ENCODE measurements at regions not wholly inside any gene's neighbourhood (a gene's known extent, or its start where the extent isn't known, plus 50 kb on each side); places are given as distances from the start of the nearest gene placed in this dataset.
"Not testable (repeated sequence)": the region's sequence is repeated elsewhere in the genome, so short reads cannot be mapped to it uniquely, and the experiment has no call there.

DNA sequence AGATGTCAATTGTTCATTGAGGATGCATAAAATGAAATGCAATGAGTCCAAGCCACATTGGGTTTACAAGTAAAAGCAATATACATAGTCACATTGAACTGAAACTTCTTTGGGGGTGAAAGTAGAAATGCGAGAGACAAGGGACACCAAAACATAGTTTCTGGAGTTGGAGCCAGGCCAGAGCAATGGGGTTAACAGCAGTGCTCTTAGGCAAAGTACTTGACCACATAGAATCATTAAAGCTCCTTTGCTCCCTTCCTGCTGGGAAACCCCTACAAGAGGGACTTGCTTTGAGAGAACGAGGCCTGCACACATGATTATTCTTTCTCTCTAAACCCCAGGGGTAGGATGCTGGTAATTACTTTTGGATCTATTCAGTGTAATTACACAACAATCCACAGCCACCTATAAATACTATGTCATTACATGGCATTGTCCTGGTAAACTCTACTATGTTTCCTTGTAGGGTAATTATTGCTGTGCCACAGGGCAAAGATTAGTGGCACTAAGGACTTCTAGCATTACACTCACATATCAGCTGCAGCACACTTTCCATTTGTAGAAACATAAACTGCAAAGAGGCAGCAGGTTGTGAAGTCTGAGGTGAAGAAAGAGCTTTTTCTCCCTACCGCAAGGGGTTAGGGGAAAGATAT lies 421.6 kb upstream of the PBX1 start:
- no peak for DNase-seq (ENCODE audit: low read depth in 2 of 2)

DNA sequence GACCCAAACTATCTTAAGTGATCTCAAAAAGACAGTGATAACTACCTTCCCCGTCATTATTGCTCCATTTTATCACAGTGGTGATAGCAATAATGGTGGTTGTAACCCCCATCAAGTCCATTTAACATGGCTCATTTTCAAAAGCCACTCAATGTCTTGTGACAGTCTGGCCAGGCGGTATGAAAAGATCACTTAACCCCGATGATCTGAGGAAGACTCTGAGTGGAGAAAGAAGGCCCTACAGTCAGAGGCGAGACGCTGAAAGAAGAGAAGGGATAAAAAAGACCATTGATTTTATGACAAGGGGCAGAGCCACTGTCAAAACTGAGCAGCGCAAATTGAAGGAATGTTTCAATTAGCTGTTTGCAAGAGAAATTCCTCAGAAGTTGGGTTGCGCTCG lies 417.2 kb upstream of the PBX1 start:
- no peak for DNase-seq (ENCODE audit: low read depth in 2 of 2)

DNA sequence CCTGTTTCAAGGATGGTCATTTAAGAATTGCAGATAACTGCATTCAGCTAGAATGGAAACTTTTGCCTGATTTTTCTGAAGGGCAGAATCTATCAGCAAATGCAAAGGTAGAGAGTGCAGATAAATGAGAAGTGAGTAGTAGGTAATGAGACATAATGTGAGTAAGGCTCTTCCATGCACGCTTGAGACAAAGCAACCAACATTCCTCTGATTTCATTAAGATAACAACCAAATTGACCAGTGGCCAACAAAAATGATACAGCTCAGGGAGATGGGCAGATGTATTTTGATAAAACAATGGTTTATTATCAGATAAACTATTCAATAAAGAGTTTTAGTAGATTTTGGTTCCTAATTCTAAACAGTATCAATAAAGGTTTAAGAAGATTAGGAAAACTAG lies 404.4 kb upstream of the PBX1 start:
- no peak for DNase-seq (ENCODE audit: low read depth in 2 of 2)

DNA sequence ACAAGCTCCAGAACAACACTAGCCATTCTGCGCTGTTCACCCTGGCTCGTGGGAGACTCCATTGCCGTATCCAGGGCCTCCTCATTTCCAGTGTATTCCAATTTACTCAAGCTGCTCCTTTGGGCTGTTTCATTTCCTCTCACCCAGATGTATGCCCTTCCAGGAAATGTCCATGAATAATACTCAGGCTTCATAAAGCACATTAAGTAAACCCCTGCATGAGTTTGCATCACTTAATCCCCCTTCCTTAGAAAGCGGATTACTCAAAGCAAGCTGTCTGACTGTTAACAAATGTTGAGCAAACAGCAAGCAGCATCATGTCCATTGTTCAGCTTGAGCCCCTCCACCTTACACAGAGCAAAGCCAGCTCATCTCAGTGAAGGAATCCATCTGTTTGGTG lies 403.6 kb upstream of the PBX1 start:
- no peak for DNase-seq (ENCODE audit: low read depth in 2 of 2)

DNA sequence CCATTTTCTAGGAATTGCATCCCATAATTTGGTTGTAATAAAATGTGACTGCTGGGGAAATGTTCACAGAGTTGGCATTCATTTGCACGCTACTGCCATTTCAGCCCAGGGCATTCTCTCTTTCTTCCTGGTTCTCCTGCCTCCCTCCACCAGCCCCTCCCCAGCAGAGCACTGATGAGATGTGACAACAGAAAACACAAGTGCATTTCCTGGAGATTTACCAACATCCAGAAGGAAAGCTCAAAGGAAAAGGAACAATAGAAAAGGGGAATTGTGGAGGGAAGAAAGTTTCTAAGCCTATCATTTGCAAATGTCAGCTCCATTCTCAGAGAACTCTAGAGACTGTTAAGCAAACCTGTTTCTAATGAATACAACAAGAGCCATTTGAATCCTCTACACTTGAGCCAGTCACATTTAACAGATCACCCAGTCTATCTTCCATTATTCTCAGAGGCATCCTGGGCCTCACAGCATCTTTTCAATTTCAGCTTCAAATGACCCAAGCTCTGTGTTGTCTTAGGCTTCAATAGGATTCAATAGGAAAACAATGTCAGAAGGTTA lies 395.6 kb upstream of the PBX1 start:
- no peak for DNase-seq (ENCODE audit: low read depth in 2 of 2)

DNA sequence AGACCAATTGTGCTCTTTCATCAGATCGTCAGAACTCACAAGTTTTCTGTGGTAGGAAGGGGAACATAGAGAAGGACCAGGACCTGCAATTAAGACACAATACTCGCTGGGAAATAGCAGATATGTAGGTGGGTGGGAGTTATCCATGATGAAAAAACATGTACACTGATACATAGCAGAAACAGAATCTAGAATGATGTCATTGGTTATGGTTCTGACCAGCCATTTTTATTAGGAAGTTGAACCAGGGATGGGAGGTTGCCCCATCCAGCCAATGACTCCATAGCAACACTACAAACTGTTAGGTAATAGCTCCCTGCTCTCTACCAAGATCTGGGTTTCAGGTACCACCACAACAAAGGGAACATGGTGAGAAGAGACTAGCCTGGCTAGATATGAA lies 393.5 kb upstream of the PBX1 start:
- DNase-seq (ENCODE audit: low read depth in 2 of 2) = no peak

DNA sequence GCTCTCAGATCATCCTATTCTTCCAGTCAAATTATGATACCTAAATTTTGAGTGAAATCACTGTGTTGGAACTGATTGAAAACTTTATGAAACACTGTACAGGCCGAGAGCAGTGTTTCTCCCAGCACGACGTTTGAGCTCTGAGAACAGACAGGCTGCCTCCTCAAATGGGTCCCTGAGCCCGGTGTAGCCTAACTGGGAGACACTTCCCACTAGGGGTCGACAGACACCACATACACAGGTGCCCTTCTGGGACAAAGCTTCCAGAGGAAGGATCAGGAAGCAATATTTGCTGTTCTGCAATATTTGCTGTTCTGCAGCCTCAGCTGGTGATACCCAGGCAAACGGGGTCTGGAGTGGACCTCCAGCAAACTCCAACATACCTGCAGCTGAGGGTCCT lies 392.5 kb upstream of the PBX1 start:
- DNase-seq (ENCODE audit: low read depth in 2 of 2) = not testable (repeated sequence)

DNA sequence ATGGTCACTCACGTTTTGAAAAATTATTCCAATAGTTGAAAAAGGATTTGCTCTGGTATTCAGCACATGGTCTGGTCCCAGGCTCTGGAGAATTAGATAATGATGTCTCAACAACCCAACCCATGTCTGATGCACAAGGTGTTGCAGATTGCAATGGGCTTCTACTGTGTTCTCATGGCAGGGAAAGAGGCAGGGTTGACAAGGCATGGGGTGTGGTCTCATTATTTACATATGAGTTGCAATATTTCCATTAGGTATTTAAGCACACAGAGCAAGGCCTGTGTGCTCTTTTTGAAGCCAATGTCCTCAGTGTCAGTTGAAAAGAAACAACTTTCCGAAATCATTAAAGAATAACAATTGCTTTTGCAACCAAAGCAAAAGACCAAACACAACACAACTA lies 381.9 kb upstream of the PBX1 start:
- DNase-seq (ENCODE audit: low read depth in 2 of 2) = no peak

DNA sequence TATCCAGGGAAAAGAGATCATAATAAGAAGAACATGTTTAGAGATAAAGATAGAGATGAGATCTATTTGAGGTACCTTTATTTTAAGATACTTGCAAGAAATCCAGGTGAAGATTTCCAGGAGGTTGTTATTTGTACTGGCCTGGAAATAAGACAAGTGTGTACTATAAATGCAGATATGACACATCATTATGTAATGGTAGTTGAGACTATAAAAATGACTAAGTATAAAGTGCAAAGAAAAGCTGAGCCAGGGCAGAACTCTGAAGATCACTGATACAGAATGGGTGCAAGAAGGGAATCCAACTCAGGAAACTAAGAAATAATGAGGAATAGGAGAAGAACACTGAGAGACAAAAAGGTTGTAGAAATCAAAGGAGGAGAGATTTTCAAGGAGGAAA lies 378.2 kb upstream of the PBX1 start:
- DNase-seq (ENCODE audit: low read depth in 2 of 2) = no peak

DNA sequence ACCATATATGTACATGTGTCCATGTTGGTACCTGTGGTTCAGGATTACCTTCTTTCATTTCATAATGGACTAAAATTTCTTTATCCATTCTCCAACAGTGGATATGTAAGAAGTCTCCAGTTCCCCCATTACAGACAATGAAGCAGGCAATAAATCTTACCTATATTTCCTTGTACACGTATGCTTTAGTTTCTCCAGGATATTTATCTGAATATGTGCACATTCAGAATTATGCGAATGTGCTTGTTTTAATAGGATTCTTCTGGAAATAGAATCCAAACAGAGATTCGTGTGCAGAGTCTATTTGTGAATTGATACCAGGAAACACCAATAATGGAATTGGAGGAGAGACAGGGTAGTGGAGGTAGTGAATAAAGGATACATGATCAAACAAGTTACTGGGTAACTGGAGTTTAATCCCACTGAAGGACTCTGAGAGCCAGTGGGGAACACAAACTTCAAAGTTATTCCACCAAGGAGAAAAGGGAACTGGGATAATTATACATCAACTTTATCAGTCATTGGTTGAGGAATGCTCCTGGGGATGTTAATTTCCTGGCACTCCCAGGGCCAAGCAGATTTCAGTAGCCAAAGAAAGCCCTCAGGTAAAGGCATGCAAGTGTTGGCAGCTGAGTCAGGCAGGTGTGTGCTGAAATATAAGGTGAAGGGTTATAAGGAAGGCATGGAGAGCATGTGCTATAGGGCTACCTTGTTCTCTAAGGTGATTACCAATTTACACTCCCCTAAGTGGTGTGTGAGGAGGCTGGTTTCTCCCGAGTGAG lies 374.9 kb upstream of the PBX1 start:
- DNase-seq (ENCODE audit: low read depth in 2 of 2) = no peak

DNA sequence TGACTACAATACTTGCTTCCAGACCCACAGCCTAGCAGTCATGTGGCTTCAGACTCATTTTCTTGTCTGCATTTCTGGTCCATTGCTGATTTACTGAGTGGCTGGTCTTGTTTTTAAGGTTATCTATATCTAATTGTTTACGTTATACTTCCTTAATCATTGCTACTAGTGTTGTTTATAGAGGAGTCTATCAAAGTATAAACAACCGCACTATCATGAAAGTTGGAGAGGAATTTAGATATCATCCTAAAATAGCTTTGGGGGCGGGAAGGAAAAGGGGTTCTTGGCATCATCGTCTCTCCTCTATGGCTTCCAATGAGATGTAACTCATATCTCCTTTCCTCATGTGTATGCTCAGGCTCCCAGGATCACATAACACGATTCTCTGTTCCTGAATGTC lies 372.1 kb upstream of the PBX1 start:
- no peak for DNase-seq (ENCODE audit: low read depth in 2 of 2)

DNA sequence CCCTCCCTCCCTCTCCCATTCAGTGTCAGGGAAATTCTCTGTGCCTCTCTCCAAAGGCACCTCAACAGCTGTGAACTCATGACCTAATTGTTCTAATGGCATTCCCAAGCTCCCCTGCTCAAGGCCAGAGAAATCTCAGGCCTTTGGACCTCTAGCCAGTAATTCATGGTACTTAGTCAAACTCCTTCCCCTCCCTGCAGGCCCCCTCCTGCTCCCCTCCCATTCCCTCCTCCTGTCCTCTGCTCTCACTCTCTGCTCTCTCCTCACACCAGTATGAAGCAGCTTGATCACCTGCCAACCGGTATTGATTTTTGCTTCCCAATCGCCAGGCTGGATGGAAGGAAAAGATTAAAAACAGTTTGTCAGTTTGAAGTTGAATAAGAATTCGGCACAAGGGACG lies 370.5 kb upstream of the PBX1 start:
- DNase-seq (ENCODE audit: low read depth in 2 of 2) = no peak

DNA sequence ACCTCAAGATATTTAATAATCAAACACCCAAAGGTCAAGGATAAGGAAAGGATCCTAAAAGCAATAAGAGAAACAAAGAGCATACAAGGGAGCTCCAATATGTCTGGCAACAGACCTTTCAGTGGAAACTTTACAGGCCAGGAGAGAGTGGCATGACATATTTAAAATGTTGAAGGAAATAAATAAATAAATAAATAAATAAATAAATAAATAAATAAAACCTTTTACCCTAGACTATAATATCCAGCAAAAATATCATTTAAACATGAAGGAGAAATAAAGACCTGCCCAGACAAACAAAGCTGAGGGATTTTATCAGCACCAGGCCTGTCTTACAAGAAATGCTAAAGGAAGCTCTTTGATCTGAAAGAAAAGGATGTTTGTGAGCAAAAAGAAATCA lies 367.8 kb upstream of the PBX1 start:
- DNase-seq (ENCODE audit: low read depth in 2 of 2) = no peak

DNA sequence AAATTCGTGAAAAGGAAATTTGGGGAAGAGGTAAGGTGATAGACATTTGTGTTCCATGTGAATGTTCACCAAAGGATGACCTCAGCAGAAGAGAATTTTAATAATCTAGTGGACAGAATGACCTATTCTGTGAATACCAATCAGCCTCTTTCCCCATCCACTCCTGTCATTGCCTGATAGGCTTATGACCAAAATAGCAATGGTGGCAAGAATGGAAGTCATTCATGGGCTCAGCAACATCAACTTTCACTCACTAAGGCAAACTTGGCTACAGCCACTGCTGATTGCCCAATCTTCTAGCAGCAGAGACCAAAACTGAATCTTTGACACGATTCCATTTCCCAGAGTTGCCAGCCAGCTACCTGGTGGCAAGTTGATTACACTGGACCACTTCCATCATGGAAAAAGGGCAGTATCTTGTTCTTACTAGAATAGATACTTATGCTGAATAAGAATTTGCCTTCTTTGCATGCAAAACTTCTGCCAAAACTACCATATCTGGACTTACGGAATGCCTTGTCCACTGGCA lies 348.7 kb upstream of the PBX1 start:
- no peak for DNase-seq (ENCODE audit: low read depth in 2 of 2)

DNA sequence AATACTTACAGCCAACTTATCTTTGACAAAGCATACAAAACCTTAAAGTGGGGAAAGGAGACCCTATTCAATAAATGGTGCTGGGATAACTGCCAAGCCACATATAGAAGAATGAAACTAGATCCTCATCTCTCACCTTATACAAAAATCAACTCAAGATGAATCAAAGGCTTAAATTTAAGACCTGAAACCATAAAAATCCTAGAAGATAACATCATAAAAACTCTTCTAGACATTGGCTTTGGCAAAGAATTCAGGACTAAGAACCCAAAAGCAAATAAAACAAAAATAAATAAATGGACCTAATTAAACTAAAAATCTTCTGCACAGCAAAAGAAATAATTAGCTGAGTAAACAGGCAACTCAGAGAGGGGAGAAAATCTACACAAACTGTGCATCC lies 335.6 kb upstream of the PBX1 start:
- DNase-seq (ENCODE audit: low read depth in 2 of 2) = no peak

DNA sequence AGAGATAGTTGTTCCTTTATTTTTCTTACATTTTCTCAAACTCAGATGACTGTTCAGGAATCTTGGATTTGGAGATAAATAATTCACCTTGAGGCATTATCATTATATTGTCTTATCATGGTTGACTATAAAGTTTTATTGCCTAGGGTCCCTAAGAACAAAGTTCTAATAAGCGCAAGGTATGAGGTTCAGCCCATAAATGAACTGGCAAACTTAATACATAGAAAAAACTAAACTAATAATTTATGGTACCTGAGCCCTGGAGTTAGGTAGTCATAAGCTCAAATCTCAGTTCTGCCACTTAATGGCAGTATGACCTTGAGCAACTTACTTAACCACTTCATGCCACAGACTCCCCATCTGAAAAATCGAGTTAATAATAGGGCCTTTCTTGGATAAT lies 334.0 kb upstream of the PBX1 start:
- DNase-seq (ENCODE audit: low read depth in 2 of 2) = no peak

DNA sequence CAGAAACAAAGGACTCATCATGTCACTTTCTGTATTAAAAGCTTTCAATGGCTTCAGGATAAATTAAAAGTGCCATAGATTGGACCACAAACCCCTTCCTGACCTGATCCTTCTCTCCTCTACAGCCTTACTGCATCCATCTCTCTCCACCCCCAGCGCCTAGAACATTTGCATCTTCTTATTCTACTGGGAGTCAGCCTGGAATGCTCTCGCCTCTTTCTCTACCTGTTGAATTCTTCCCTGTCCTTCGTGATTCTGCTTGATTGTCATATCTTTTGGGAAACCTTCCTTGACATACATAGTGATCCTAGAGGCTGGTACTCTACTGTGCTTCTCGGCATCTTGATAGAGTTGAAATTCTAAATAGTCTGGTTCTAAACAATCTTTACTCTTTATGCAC lies 332.0 kb upstream of the PBX1 start:
- no peak for DNase-seq (ENCODE audit: low read depth in 2 of 2)

DNA sequence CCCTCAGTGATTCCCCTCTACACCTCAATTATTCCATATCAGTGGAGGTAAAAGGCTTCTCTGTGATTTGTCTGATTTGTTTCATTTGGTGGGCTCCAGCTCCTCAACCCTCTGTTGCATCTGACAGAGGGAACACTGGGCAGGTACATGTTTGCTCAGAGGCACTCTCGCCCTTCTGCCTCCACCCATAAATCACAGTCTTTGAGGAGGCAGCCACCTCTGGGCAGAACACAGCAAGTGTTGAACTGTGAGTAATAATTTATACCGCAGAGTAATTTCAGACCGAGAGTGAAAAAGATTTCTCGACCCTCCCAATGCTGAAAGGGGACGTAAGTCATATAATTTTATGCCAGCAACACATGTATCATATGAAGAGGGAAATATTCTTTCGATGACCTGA lies 330.1 kb upstream of the PBX1 start:
- DNase-seq (ENCODE audit: low read depth in 2 of 2) = no peak

DNA sequence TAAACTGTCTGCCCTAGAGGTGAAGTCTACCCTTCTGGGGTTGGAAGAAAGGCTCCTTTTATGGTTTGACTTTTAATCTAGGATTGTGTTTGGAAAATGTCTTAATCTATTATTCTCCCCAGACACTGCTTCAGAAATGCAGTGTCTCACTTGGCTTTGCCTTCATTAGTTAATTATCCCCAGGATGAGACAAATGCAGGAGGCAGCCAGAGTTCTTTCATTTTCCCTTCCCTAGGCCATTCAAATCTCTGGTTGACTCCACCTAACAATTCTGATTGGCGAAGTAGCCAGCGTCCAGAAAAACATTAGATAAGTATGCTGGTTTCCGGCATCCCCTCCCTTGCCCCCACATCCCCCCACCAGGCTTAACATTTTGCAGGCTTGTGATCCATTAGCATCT lies 325.8 kb upstream of the PBX1 start:
- DNase-seq (ENCODE audit: low read depth in 2 of 2) = no peak

DNA sequence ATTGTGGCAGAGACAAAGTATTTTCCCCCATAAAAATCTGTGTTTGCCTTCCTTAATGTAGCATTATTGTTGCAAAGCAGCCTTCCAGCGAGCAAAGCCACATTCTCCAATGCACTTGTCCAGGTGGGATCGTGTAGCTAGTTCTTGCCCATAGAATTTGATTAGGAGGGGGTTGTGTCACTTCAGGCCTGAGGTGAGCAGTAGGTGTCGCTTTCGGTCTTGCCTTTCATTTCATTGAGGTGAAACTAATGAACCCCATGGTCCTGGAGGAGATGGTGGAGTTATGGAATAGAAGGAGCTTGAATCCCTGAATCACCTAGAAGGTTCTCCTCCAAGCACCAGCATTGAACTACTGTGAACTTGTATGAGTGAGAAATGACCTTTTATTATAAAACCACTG lies 318.9 kb upstream of the PBX1 start:
- DNase-seq (ENCODE audit: low read depth in 2 of 2) = no peak

DNA sequence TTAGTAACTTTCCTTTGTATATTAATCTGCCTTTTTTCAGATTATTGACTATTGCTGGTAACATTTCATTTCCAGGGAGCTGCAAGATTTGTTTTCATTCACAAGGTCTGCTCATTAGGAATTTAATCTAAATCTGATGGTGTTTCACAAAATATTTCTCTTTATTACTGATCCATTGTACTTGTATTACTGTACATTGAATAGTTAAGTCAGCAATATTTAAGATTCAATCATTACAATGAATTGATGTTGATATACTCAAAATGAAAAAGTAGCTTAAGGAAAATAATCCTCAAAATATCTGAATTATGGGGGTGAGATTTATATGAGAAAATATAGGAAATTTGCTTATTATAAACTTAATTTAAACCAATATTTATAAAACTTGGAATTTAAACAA lies 308.6 kb upstream of the PBX1 start:
- DNase-seq (ENCODE audit: low read depth in 2 of 2) = no peak

DNA sequence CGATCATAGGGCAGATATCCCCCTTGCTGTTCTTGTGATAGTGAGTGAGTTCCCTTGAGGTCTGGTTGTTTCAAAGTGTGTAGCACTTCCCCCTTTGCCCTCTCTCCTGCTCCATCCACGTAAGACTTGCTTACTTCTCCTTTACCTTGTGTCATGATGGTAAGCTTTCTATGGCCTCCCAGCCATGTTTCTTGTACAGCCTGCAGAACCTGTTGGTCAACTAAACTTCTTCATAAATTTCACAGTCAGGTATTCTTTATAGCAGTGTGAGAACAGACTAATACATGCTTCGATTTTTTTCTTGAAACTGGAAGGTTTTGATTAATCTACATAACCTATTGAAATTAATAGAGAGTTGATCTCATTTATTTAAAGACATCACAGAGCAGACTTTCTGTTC lies 302.5 kb upstream of the PBX1 start:
- DNase-seq (ENCODE audit: low read depth in 2 of 2) = no peak

DNA sequence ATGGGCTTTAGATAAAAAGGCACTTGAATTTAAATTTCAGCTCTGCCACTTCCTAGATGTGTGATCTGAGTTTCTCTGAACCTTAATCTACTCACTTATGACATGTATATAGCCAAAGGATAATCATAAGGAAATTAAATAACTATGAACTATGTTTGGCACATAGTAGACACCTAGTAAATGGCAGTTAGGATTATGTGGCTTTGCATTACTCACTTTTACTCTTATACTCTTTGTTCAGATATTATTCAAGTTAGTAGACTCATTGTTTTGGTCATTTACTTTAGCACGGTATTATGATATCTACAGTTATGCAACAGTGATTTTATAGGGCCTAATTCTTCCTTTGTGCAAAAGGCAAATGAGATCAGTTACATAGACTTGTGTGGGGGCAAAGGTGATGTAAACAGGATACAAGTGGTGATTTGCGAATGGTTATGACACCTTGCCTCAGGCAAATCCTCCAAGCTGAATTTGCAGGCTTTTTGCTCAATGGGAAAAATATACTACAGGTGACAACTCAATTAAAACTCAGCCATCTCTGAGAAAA lies 297.2 kb upstream of the PBX1 start:
- no peak for DNase-seq (ENCODE audit: low read depth in 2 of 2)

Measured in dermis microvascular lymphatic vessel endothelial cell (primary cell).